T-helper 2 cell (primary cell): ENCODE measurements at regions not wholly inside any gene's neighbourhood (a gene's known extent, or its start where the extent isn't known, plus 50 kb on each side); places are given as distances from the start of the nearest gene placed in this dataset.

Source experiments
- DNase-seq, 5 experiments: peaks; one replicate each; pipeline versions ENCODE4 v3.0.0 to v3.0.0-alpha.2; 2012 to 2022

GRCh38 chr2:106631281-106631680 is 144.1 kb downstream of the CD8B2 start:
- DNase-seq = no peak

- no peak for DNase-seq
Measured at GRCh38 chr2:106638043-106638442, 150.9 kb downstream of the CD8B2 start.

DNA sequence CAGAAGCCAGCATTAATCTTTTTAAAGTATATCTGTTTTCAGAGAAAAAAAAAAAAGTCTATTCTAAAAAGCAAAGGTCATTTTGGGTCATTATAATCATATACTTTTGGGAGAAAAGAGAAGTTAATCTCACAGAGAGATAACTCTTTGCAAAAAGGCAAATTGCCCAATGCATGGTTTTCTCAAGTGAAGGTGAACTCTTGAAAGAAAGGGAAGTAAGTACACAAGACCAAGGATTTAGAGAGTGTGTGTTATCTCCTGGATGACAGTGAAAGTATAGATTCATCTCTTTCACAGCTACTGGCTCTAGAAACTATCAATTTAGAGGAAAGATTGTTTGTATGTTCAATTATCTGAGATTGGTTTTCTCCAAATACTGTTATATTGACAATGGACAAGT is 151.4 kb downstream of the CD8B2 start:
- DNase-seq = no peak

- DNase-seq = no peak
Measured at GRCh38 chr2:106642679-106643078, 155.5 kb downstream of the CD8B2 start.

- no peak for DNase-seq
Measured at GRCh38 chr2:106644623-106645022, 157.5 kb downstream of the CD8B2 start.

- DNase-seq = no peak
Measured at GRCh38 chr2:106646605-106647004, 159.4 kb downstream of the CD8B2 start.

GRCh38 chr2:106649306-106649705 is 162.1 kb downstream of the CD8B2 start:
- DNase-seq = no peak

- DNase-seq = no peak
Measured at GRCh38 chr2:106653465-106653864, 166.3 kb downstream of the CD8B2 start.

GRCh38 chr2:106658616-106659015 is 171.5 kb downstream of the CD8B2 start:
- DNase-seq = no peak

DNA sequence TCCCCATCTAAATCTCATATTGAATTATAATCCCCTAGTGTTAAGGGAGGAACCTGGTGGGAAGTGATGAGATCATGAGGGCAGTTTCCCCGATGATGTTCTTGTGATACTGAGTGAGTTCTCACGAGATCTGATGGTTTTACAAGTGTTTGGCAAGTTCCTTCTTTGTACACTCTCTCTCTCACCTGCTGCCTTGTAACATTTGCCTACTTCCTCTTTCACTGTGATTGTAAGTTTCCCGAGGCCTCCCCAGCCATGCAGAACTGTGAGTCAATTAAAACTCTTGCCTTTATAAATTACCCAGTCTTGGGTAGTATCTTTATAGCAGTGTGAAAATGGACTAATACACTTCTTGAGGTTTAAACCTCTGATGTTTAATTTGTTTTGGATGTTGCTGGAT is 177.5 kb downstream of the CD8B2 start:
- DNase-seq = no peak

DNA sequence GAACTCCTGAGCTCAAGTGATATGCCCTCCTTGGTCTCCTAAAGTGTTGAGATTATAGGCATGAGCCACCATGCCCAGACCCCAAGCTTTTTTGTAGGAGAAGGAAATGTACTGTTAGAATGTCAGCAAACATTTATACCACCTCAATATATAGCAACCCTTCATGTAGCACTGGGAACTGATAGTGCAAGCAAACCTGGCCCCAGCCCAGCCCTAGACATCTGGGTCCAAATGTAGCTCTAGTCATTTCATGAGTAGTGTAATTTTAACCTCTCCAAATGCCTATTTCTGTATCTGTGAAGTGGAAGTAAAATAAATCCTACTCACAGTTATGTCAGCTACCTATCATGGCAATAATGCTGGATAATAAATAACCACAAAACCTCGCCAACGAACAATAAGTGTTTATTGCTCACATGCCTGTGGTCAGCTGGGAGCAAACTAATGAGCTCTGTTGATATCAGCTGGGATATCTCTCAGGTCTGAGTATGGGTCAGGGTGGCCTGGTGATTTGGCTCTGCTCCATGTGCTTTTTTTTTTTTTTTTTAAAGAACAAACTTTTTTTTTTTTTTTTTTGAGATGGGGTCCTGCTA is 180.4 kb downstream of the CD8B2 start:
- DNase-seq = no peak

GRCh38 chr2:106685180-106685897 is 198.2 kb downstream of the CD8B2 start:
- DNase-seq = no peak

- DNase-seq = no peak
Measured at GRCh38 chr2:106686814-106687213, 199.2 kb downstream of the ST6GAL2 start.

- DNase-seq = no peak
Measured at GRCh38 chr2:106694964-106695470, 190.9 kb downstream of the ST6GAL2 start.

DNA sequence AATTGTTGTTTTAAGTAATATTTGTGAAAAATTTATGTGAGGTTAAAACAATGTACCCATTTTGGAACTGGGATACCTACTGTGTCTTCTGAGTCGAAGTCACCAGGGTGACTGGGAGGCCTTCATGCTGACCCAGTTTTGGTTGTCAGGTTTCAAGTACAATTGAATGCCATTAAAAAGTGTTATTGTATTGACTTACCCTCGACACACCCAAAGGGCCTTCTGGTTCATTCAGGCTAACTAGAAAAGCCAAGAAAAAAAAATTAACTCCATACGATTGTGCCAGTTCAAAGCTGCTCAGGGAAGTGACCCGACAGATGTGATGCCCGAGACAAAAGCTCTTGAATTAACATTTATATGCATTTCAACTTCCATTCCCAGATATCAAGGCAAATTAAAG is 190.0 kb downstream of the ST6GAL2 start:
- DNase-seq = no peak

GRCh38 chr2:106700616-106701015 is 185.4 kb downstream of the ST6GAL2 start:
- no peak for DNase-seq

DNA sequence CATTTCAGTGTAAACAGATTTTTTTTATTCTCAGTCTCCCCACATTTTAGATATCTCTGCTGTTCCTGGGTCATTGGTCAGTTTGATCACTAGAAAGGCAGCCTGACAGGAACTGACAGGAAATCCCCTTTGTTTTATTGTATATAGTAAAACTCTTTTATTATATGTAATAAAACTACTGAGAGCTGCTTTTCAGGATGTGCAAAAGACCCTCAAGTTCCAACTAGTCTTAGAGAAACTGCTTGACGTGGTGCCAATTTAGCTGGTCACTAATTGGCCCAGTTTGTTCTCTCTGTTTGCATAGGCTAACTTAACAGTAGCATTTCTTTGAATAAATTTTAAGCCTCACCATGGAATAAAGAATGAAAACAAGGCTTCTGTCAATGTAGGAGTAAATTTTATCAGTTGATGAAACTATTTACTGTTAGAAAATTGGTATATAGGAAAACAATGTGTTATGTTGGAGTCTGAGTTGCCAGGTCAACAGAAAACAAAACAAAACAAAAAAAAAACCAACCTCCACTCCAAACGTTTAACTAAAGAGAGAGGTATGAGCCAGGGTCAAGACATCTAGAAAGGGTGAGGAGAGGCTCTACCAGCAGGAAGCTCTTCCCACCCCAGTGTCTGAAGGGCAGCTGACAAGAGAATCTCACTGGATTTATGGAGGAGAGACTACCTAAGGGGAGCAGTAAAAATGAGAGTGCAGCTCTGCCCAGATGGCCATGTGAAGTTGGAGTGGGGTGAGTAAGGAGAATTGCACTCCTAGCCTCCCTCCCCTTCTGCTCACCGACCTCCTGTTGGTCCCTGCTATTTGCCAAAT is 184.6 kb downstream of the ST6GAL2 start:
- DNase-seq = no peak

- no peak for DNase-seq
Measured at GRCh38 chr2:106703161-106703560, 182.8 kb downstream of the ST6GAL2 start.

DNA sequence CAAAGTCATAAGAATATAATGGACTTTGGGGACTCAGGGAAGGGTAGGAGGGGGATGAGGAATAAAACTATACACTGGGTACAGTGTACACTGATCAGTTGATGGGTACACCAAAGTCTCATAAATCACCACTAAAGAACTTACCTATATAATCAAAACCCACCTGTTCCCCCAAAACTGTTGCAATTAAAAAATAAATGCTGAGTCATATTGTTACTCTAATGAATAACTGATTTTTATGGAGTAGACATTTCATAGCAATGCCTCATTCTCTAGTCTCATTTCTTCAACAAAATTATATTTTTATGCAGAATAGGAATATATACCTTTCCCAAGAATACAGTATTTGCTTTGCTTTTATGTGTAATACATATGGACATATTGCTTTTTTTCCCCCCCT is 181.2 kb downstream of the ST6GAL2 start:
- DNase-seq = no peak

- no peak for DNase-seq
Measured at GRCh38 chr2:106705877-106706276, 180.1 kb downstream of the ST6GAL2 start.

GRCh38 chr2:106706283-106706682 is 179.7 kb downstream of the ST6GAL2 start:
- no peak for DNase-seq

DNA sequence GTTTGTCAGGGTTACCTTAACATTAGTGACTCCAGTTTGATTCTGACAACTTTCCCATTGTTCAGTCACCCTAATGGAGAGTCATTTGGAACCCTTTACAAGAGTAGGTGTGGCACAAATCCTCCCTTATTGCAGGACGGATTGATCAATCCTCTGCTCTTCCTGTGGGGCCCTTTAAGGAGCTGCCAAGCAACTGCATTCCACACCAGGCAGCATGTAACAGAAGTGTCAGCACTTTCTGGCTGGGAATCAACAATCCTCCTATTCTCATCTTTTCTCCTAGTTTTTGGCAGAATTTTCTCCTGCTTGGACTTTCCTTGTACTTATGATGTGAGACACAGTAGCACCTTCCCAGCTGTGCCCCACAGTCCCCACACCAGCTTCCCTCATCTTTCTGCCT is 177.8 kb downstream of the ST6GAL2 start:
- no peak for DNase-seq

GRCh38 chr2:106709229-106709628 is 176.7 kb downstream of the ST6GAL2 start:
- DNase-seq = no peak

GRCh38 chr2:106719222-106719621 is 166.7 kb downstream of the ST6GAL2 start:
- no peak for DNase-seq
